ENCODE measurements at regions not wholly inside any gene's neighbourhood (a gene's known extent, or its start where the extent isn't known, plus 50 kb on each side); places are given as distances from the start of the nearest gene placed in this dataset.
"Not testable (repeated sequence)": the region's sequence is repeated elsewhere in the genome, so short reads cannot be mapped to it uniquely, and the experiment has no call there.

- FAIRE-seq (no peak), DNase-seq (ENCODE audit: extremely low spot score, insufficient read length, low read depth) (no peak)
Measured at GRCh38 chr15:39503526-39503925, 77.4 kb upstream of the THBS1 start.

- DNase-seq (ENCODE audit: extremely low spot score, insufficient read length, low read depth) = no peak
- FAIRE-seq = no peak
Measured at GRCh38 chr15:39504808-39505207, 76.1 kb upstream of the THBS1 start.

GRCh38 chr15:39506146-39506545 is 74.7 kb upstream of the THBS1 start:
- DNase-seq (ENCODE audit: extremely low spot score, insufficient read length, low read depth) (no peak), FAIRE-seq (no peak)

GRCh38 chr15:39508536-39508935 is 72.3 kb upstream of the THBS1 start:
- FAIRE-seq = no peak
- DNase-seq (ENCODE audit: extremely low spot score, insufficient read length, low read depth) = no peak

- FAIRE-seq (no peak), DNase-seq (ENCODE audit: extremely low spot score, insufficient read length, low read depth) (no peak)
Measured at GRCh38 chr15:39510001-39510701, 70.7 kb upstream of the THBS1 start.

GRCh38 chr15:39511000-39511915 is 69.6 kb upstream of the THBS1 start:
- FAIRE-seq = no peak
- DNase-seq (ENCODE audit: extremely low spot score, insufficient read length, low read depth) = no peak

- DNase-seq (ENCODE audit: extremely low spot score, insufficient read length, low read depth) (no peak), FAIRE-seq (no peak)
Measured at GRCh38 chr15:39511916-39512260, 69.0 kb upstream of the THBS1 start.

- DNase-seq (ENCODE audit: extremely low spot score, insufficient read length, low read depth) (no peak), FAIRE-seq (no peak)
Measured at GRCh38 chr15:39512643-39513042, 68.2 kb upstream of the THBS1 start.

GRCh38 chr15:39513936-39514335 is 66.9 kb upstream of the THBS1 start:
- DNase-seq (ENCODE audit: extremely low spot score, insufficient read length, low read depth) = no peak
- no peak for FAIRE-seq

- FAIRE-seq (no peak), DNase-seq (ENCODE audit: extremely low spot score, insufficient read length, low read depth) (no peak)
Measured at GRCh38 chr15:39514933-39515332, 65.9 kb upstream of the THBS1 start.

- no peak for FAIRE-seq
Measured at GRCh38 chr15:39515765-39516164, 65.1 kb upstream of the THBS1 start.

GRCh38 chr15:39517122-39517855 is 63.6 kb upstream of the THBS1 start:
- FAIRE-seq = no peak
- no peak for DNase-seq (ENCODE audit: extremely low spot score, insufficient read length, low read depth)

More at GRCh38 chr15:39515765-39516164, 65.1 kb upstream of the THBS1 start:
- DNase-seq (ENCODE audit: extremely low spot score, insufficient read length, low read depth) = no peak

GRCh38 chr15:39523968-39524367 is 56.9 kb upstream of the THBS1 start:
- FAIRE-seq; DNase-seq (ENCODE audit: extremely low spot score, insufficient read length, low read depth): not testable (repeated sequence)

- FAIRE-seq (no peak), DNase-seq (ENCODE audit: extremely low spot score, insufficient read length, low read depth) (no peak)
Measured at GRCh38 chr15:39529457-39529856, 51.4 kb upstream of the THBS1 start.

GRCh38 chr15:39530480-39531342 is 50.2 kb upstream of the THBS1 start:
- FAIRE-seq (no peak), DNase-seq (ENCODE audit: extremely low spot score, insufficient read length, low read depth) (no peak)

All from GM18507 (cell line).